GM23338 (cell line): ENCODE measurements at regions not wholly inside any gene's neighbourhood (a gene's known extent, or its start where the extent isn't known, plus 50 kb on each side); places are given as distances from the start of the nearest gene placed in this dataset.

Experiments used
- CREB1 ChIP-seq: fragments of 250-450 bp; sonication (Bioruptor Pico); IDR thresholded peaks from 2 replicates; pipeline ENCODE4 v1.5.0; 2020; ENCODE audit warnings: low read depth, mild to moderate bottlenecking, moderate library complexity
- CTCF ChIP-seq, 2 experiments: fragments of 200-600 bp in 1 of 2; sonication (generic) in 1 of 2; conservative IDR thresholded peaks; 2 replicates each; pipeline versions ENCODE4 v1.5.1 to v1.6.1; 2016 to 2017; ENCODE audit warnings: antibody characterized with exemption in 2 of 2, low read depth in 2 of 2, mild to moderate bottlenecking in 2 of 2, moderate library complexity in 1 of 2
- ETS1 ChIP-seq: IDR thresholded peaks from 2 replicates; pipeline ENCODE4 v1.6.1; 2016; ENCODE audit warnings: antibody characterized with exemption
- EZH2 ChIP-seq: fragments of 200-600 bp; sonication (generic); IDR thresholded peaks from one replicate; pipeline ENCODE4 v1.8.0; 2017; ENCODE audit warnings: antibody characterized with exemption, mild to moderate bottlenecking, low read depth; ENCODE audit not compliant: unreplicated experiment
- EZH2phosphoT487 ChIP-seq: fragments of 200-600 bp; sonication (generic); IDR thresholded peaks from one replicate; pipeline ENCODE4 v1.8.1; 2018; ENCODE audit warnings: antibody characterized with exemption; ENCODE audit not compliant: unreplicated experiment
- JUNB ChIP-seq: IDR thresholded peaks from one replicate; pipeline ENCODE4 v1.6.1; 2016; ENCODE audit warnings: antibody characterized with exemption; ENCODE audit not compliant: unreplicated experiment
- POLR2AphosphoS5 ChIP-seq: IDR thresholded peaks from 2 replicates; pipeline ENCODE4 v1.6.1; 2016; ENCODE audit warnings: antibody characterized with exemption, low read depth
- STAT1 ChIP-seq: IDR thresholded peaks from one replicate; pipeline ENCODE4 v1.6.1; 2016; ENCODE audit warnings: antibody characterized with exemption; ENCODE audit not compliant: unreplicated experiment
- TF ChIP-seq, protein P1 (sequence below): IDR thresholded peaks from one replicate; pipeline ENCODE4 v1.6.1; 2018; ENCODE audit warnings: antibody characterized with exemption; ENCODE audit not compliant: unreplicated experiment

- TF ChIP-seq CTCF (conservative IDR thresholded peaks at IDR 0.05; ENCODE audit: low read depth in 2 of 2) (no peak), EZH2 (no peak), POLR2AphosphoS5 (no peak), JUNB (no peak), EZH2phosphoT487 (no peak), ETS1 (no peak), CREB1 (CRISPR knock-in tag) (no peak), STAT1 (no peak)
- TF ChIP-seq, protein P1, sequence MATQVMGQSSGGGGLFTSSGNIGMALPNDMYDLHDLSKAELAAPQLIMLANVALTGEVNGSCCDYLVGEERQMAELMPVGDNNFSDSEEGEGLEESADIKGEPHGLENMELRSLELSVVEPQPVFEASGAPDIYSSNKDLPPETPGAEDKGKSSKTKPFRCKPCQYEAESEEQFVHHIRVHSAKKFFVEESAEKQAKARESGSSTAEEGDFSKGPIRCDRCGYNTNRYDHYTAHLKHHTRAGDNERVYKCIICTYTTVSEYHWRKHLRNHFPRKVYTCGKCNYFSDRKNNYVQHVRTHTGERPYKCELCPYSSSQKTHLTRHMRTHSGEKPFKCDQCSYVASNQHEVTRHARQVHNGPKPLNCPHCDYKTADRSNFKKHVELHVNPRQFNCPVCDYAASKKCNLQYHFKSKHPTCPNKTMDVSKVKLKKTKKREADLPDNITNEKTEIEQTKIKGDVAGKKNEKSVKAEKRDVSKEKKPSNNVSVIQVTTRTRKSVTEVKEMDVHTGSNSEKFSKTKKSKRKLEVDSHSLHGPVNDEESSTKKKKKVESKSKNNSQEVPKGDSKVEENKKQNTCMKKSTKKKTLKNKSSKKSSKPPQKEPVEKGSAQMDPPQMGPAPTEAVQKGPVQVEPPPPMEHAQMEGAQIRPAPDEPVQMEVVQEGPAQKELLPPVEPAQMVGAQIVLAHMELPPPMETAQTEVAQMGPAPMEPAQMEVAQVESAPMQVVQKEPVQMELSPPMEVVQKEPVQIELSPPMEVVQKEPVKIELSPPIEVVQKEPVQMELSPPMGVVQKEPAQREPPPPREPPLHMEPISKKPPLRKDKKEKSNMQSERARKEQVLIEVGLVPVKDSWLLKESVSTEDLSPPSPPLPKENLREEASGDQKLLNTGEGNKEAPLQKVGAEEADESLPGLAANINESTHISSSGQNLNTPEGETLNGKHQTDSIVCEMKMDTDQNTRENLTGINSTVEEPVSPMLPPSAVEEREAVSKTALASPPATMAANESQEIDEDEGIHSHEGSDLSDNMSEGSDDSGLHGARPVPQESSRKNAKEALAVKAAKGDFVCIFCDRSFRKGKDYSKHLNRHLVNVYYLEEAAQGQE: no peak
These were observed 217.2 kb upstream of the IGF1R start for GRCh38 chr15:98431171-98431570.
